Hepatocyte (in vitro differentiated cells): ENCODE measurements at regions not wholly inside any gene's neighbourhood (a gene's known extent, or its start where the extent isn't known, plus 50 kb on each side); places are given as distances from the start of the nearest gene placed in this dataset.

Experiments used
- DNase-seq: peaks from one replicate; pipeline ENCODE4 v3.0.0-alpha.2; 2016; ENCODE audit warnings: low spot score
- H2AFZ ChIP-seq: fragments of 200-600 bp; sonication (generic); 2 replicates; pipeline ENCODE4 v1.6.0; 2016; ENCODE audit warnings: antibody characterized with exemption, mild to moderate bottlenecking
- H3K27ac ChIP-seq: fragments of 200-600 bp; sonication (generic); 2 replicates; pipeline ENCODE4 v1.5.1; 2016; ENCODE audit warnings: mild to moderate bottlenecking
- H3K27me3 ChIP-seq: fragments of 200-600 bp; sonication (generic); 2 replicates; pipeline ENCODE4 v1.6.1; 2016
- H3K36me3 ChIP-seq: fragments of 200-600 bp; sonication (generic); replicated peaks from 2 replicates; pipeline ENCODE4 v1.5.1; 2016; ENCODE audit warnings: low read depth; ENCODE audit not compliant: insufficient read depth
- H3K4me1 ChIP-seq: fragments of 200-600 bp; sonication (generic); 2 replicates; pipeline ENCODE4 v1.5.1; 2016; ENCODE audit warnings: mild to moderate bottlenecking, moderate library complexity; ENCODE audit not compliant: insufficient read depth
- H3K4me2 ChIP-seq: fragments of 200-600 bp; sonication (generic); 2 replicates; pipeline ENCODE4 v1.6.0; 2016
- H3K4me3 ChIP-seq: fragments of 200-600 bp; sonication (generic); 2 replicates; pipeline ENCODE4 v1.5.1; 2016; ENCODE audit warnings: mild to moderate bottlenecking
- H3K79me2 ChIP-seq: fragments of 200-600 bp; sonication (generic); 2 replicates; pipeline ENCODE4 v1.6.0; 2017; ENCODE audit warnings: mild to moderate bottlenecking
- H3K9me2 ChIP-seq: fragments of 200-600 bp; sonication (generic); replicated peaks from 2 replicates; pipeline ENCODE4 v1.6.0; 2017; ENCODE audit warnings: mild to moderate bottlenecking; ENCODE audit not compliant: insufficient read depth
- H3K9me3 ChIP-seq: fragments of 200-600 bp; sonication (generic); 2 replicates; pipeline ENCODE4 v1.5.1; 2016; ENCODE audit warnings: low read depth, mild to moderate bottlenecking
- H4K20me1 ChIP-seq: fragments of 200-600 bp; sonication (generic); 2 replicates; pipeline ENCODE4 v1.6.0; 2016; ENCODE audit warnings: mild to moderate bottlenecking; ENCODE audit not compliant: insufficient read depth, poor library complexity, severe bottlenecking
- CTCF ChIP-seq: fragments of 200-600 bp; sonication (generic); IDR thresholded peaks from 2 replicates; pipeline ENCODE4 v1.5.1; 2016; ENCODE audit warnings: antibody characterized with exemption, mild to moderate bottlenecking; ENCODE audit not compliant: poor library complexity
- EZH2 ChIP-seq: fragments of 200-600 bp; sonication (generic); IDR thresholded peaks from 2 replicates; pipeline ENCODE4 v1.6.1; 2016; ENCODE audit warnings: antibody characterized with exemption, mild to moderate bottlenecking, borderline replicate concordance
- EZH2phosphoT487 ChIP-seq: fragments of 200-600 bp; sonication (generic); IDR thresholded peaks from one replicate; pipeline ENCODE4 v1.6.1; 2018; ENCODE audit warnings: antibody characterized with exemption, mild to moderate bottlenecking, low read depth, moderate library complexity; ENCODE audit not compliant: unreplicated experiment, severe bottlenecking
- WGBS: methylation state at CpG from one replicate; pipeline ENCODE4 v1.1.6; 2016; ENCODE audit warnings: low lambda C conversion rate; ENCODE audit errors: missing lambda C conversion rate; 5-methylcytosine and 5-hydroxymethylcytosine counted together

- Histone ChIP-seq H3K4me3 (no peak overlapping the region), H3K79me2 (no peaks in the 10 kb centered on the region), H3K4me1 (no peaks in the 10 kb centered on the region), H3K9me2 (no peaks in the 10 kb centered on the region), H3K27ac (no peak overlapping the region), H3K27me3 (no peaks in the 10 kb centered on the region), H3K36me3 (no peaks in the 10 kb centered on the region), H2AFZ (no peak overlapping the region), H4K20me1 (no peaks in the 10 kb centered on the region), H3K4me2 (no peak overlapping the region), H3K9me3 (no peaks in the 10 kb centered on the region)
- TF ChIP-seq CTCF (no peak), EZH2 (no peak), EZH2phosphoT487 (no peak)
- DNase-seq, result no peak
- WGBS, result 84% methylated on average over 5 of the region's 5 CpGs
These were observed 1491.4 kb downstream of the LRRC4C start for GRCh38 chr11:39968071-39968470.

GRCh38 chr11:39965701-39966100, 1493.8 kb downstream of the LRRC4C start:
- Histone ChIP-seq H4K20me1 (no peaks in the 10 kb centered on the region), H3K27ac (no peak overlapping the region), H3K4me3 (no peak overlapping the region), H3K79me2 (no peaks in the 10 kb centered on the region), H3K4me1 (no peaks in the 10 kb centered on the region), H3K36me3 (no peaks in the 10 kb centered on the region), H3K27me3 (no peaks in the 10 kb centered on the region), H3K9me3 (no peaks in the 10 kb centered on the region), H2AFZ (no peak overlapping the region), H3K9me2 (no peaks in the 10 kb centered on the region), H3K4me2 (no peak overlapping the region)
- 63% methylated on average over 5 of the region's 5 CpGs for WGBS
- no peak for DNase-seq
- TF ChIP-seq EZH2phosphoT487, result no peak
- TF ChIP-seq CTCF, result no peak

- no peak for DNase-seq
- TF ChIP-seq EZH2 (no peak), EZH2phosphoT487 (no peak), CTCF (no peak)
- no peaks in the 10 kb centered on the region for H3K79me2 ChIP-seq
- no peaks in the 10 kb centered on the region for H4K20me1 ChIP-seq
- 56% methylated on average over 6 of the region's 6 CpGs for WGBS
- no peak overlapping the region for H3K4me2 ChIP-seq
- no peak overlapping the region for H3K27ac ChIP-seq
- H2AFZ ChIP-seq, result no peak overlapping the region
- H3K27me3 ChIP-seq, result no peaks in the 10 kb centered on the region
- H3K9me3 ChIP-seq, result no peaks in the 10 kb centered on the region
- no peak overlapping the region for H3K4me3 ChIP-seq
- no peaks in the 10 kb centered on the region for H3K36me3 ChIP-seq
- H3K4me1 ChIP-seq, result no peaks in the 10 kb centered on the region
- no peaks in the 10 kb centered on the region for H3K9me2 ChIP-seq
These were observed 1499.2 kb downstream of the LRRC4C start for GRCh38 chr11:39960206-39960605.

GRCh38 chr11:39932966-39933365, 1526.5 kb downstream of the LRRC4C start:
- Histone ChIP-seq H2AFZ (no peak overlapping the region), H4K20me1 (no peaks in the 10 kb centered on the region), H3K4me3 (no peak overlapping the region), H3K4me2 (no peak overlapping the region), H3K79me2 (no peaks in the 10 kb centered on the region), H3K9me2 (no peaks in the 10 kb centered on the region), H3K36me3 (no peaks in the 10 kb centered on the region), H3K27me3 (no peaks in the 10 kb centered on the region), H3K27ac (no peak overlapping the region), H3K4me1 (no peaks in the 10 kb centered on the region), H3K9me3 (no peaks in the 10 kb centered on the region)
- DNase-seq, result no peak
- TF ChIP-seq EZH2, result no peak
- 91% methylated on average over 3 of the region's 3 CpGs for WGBS
